GM18909 (cell line): ENCODE measurements at regions not wholly inside any gene's neighbourhood (a gene's known extent, or its start where the extent isn't known, plus 50 kb on each side); places are given as distances from the start of the nearest gene placed in this dataset.

Experiments
- ATAC-seq: cut with Tn5 transposase; IDR thresholded peaks from one replicate; pipeline ENCODE4 v1.9.1; 2021; ENCODE audit warnings: mild to moderate bottlenecking; ENCODE audit not compliant: unreplicated experiment, poor library complexity

DNA sequence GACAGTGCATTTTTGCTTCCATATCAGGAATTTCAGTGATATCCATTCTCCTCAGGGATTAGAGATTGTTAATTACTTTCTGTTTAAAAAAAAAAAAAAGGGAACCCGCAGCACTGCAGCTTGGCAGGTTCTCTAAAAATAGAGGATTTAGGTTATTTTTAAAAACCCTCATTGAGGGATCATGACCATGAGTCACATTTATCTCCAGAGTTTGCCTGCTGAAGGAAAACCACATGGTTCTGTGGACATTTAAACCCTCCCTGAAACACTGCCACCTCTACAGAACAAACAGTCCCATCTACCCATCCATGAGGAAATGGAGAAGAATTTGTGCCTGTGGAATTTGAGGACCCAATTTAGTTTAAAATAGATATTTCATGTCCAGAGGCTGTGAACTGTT is 66.2 kb upstream of the UBE2E1 start:
- no peak for ATAC-seq

- peak; percentile 92 for ATAC-seq
Observed at GRCh38 chr3:23740517-23740965, 65.2 kb upstream of the UBE2E1 start.

GRCh38 chr3:23741036-23741706 is 64.6 kb upstream of the UBE2E1 start:
- ATAC-seq = peak; percentile 23

DNA sequence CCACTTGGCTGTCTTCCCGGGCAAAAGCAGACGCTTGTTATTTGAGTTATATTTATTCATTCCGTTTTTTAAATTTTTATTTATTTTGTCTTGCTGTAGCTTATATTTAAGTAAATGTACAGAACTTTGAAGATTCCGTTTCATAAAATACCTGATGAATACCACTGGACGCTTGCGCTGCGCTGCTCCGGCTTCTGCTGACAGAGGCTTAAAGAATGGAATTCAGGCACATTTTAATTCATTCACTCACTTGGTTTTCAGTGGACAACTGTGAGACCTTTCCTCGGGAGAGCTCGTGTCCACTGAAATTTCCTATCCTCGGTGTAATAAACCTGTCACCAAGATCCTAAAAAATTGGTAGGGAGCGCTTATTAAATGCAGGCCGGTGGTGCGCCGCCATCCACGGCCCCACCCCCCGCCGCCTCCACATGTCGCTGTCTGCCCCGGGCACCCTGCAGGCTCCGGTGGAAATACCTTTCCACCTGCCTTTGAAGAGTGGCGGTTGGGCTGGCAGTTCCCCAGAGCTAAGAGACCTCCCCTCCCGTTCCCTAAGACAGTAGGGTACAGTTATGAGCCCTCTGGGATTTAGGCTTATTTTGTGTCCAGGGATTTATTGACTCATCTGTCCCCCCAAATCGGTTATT is 62.5 kb upstream of the UBE2E1 start:
- ATAC-seq = no peak

- ATAC-seq = no peak
Observed at GRCh38 chr3:23746441-23746840, 59.3 kb upstream of the UBE2E1 start.

GRCh38 chr3:23747841-23748240 is 57.9 kb upstream of the UBE2E1 start:
- no peak for ATAC-seq

GRCh38 chr3:23748398-23749110 is 57.2 kb upstream of the UBE2E1 start:
- no peak for ATAC-seq

GRCh38 chr3:23749609-23750008 is 56.1 kb upstream of the UBE2E1 start:
- ATAC-seq = no peak

GRCh38 chr3:23750573-23751210 is 55.1 kb upstream of the UBE2E1 start:
- no peak for ATAC-seq

GRCh38 chr3:23751212-23751723 is 54.5 kb upstream of the UBE2E1 start:
- no peak for ATAC-seq

DNA sequence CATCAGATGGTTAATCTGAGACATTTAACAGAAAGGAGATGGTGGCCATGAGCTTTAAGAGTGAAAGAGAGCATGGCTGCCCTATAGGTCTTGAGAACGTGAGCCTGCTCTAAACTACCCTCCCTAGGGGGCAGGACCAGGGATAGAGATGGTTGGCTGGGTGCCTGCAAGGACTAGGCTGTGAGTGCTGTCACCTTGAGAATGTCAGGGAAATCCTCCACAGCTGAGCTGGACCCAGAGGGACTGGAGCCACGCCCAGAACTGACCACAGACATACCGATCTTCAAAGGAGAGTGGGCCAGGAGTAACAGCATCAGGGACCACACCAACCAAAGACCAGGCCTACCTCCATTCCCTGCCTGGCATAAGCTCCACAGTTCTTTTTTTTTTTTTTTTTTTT is 53.6 kb upstream of the UBE2E1 start:
- ATAC-seq = no peak

DNA sequence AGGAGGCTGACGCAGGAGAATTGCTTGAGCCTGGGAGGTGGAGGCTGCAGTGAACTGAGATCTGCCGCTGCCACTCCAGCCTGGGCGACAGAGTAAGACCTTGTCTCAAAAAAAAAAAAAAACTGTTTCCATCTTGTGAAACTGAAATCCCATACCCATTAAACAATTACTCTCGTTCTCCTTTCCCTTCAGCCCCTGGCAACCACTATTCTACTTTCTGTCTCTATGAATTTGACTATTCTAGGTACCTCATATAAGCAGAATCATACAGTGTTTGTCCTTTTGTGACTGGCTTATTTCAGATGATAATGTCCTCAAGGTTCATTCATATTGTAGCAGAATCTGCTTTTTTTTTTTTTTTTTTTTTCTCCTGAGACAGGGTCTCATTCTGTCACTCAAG is 51.5 kb upstream of the UBE2E1 start:
- ATAC-seq = no peak
